ENCODE measurements at regions not wholly inside any gene's neighbourhood (a gene's known extent, or its start where the extent isn't known, plus 50 kb on each side); places are given as distances from the start of the nearest gene placed in this dataset.

DNA sequence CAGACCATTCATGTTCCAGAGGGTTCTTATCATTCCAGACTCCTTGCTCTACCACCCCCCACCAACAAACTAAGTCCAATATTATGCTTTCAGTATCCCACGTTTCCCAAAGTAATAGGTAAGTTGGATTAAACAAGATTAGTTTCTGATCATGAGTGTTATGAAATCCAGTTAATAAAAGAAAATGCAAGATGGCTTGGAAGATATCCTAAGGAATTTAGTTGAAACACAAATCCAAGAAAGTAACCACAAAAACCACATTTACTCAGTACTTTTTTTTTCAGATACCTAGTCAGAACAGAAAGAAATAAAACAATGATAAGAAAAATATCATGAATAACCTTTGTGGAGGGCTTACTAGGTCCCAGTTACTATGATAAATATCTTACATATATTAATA, 119.4 kb upstream of the MIR17HG start:
- POLR2A ChIA-PET: no interaction called here
- Mint-ChIP-seq H3K4me3 (no peak overlapping the region), H3K36me3 (no peaks in the 10 kb centered on the region), H3K9me3 (no peaks in the 10 kb centered on the region), H3K27ac (no peak overlapping the region), H3K4me1 (no peaks in the 10 kb centered on the region), H3K27me3 (peaks cover 0 to 21% (median 9%) of the 10 kb centered on the region in 5 donors)
- ATAC-seq (no peak), DNase-seq (no peak)

DNA sequence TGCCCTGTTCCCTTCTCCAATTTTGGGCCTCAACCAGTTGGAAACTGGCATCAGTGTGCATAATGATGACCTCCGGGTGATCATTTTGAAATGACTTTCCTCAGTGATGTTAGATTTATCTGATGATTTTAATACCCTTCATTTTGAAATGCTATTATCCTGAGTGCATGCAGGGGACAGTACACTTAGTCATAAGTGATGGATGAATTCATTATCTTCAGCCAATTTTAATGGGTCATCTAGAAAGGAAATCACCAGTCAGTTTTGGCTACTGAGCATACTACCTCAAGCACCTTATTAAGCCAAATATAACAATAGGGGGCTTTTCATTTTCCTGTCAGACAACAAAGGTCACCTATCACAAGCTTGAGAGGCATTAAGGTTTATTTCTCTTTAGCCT, 118.5 kb upstream of the MIR17HG start:
- Mint-ChIP-seq H3K4me1 (no peaks in the 10 kb centered on the region), H3K27ac (no peak overlapping the region), H3K9me3 (no peaks in the 10 kb centered on the region), H3K27me3 (peaks cover 0 to 20% (median 9%) of the 10 kb centered on the region in 5 donors), H3K36me3 (no peaks in the 10 kb centered on the region), H3K4me3 (no peak overlapping the region)
- DNase-seq: no peak
- POLR2A ChIA-PET: no interaction called here
- ATAC-seq: no peak

DNA sequence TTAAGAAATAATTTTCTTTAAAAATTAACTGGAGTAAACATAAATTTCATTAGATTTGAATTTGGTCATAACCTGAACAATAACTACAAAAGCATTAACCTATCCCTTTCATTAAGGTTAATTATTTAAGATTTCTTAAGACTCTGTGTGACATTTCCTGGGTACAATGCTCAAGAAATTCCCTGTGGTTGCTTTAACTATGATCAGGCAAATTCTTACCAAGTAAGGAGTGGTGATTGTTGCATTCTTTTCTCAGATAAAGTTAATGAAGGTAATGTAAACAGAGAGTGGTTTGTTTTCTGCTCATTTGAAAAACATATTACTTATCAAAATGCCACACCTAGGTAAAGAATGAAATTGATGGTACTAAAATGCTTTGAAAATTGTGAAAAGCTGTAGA, 114.8 kb upstream of the MIR17HG start:
- no peaks in the 10 kb centered on the region for H3K9me3 Mint-ChIP-seq
- POLR2A ChIA-PET: no interaction called here
- H3K4me1 Mint-ChIP-seq: no peaks in the 10 kb centered on the region
- ATAC-seq (no peak), DNase-seq (no peak)
- no peak overlapping the region for H3K4me3 Mint-ChIP-seq
- no peaks in the 10 kb centered on the region for H3K36me3 Mint-ChIP-seq
- no peak overlapping the region for H3K27ac Mint-ChIP-seq
- H3K27me3 Mint-ChIP-seq: peaks cover 0 to 8% (median 3%) of the 10 kb centered on the region in 5 donors

DNA sequence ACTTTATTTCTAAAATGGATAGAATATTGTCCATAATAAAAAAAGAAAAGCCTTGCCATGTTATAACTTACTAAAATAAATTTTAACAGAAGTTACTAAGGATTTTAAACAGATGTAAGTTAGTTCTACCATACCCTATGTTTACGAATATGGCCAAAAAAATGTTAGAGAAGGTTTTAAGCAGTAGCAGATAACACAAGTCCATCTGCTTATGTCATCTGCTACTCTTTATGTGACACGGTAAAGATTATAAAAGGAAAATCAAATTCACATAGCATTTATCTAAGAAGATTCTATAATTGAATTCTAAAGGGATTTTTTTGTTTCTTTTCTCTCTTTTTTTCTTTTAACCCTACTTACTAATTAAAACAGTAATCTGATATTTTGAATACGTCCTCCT, 114.2 kb upstream of the MIR17HG start:
- Mint-ChIP-seq H3K4me1 (no peaks in the 10 kb centered on the region), H3K4me3 (no peak overlapping the region), H3K36me3 (no peaks in the 10 kb centered on the region), H3K9me3 (no peaks in the 10 kb centered on the region), H3K27me3 (peaks cover 0 to 3% (median 2%) of the 10 kb centered on the region in 5 donors), H3K27ac (no peak overlapping the region)
- ATAC-seq (no peak), DNase-seq (no peak)
- POLR2A ChIA-PET: no interaction called here

DNA sequence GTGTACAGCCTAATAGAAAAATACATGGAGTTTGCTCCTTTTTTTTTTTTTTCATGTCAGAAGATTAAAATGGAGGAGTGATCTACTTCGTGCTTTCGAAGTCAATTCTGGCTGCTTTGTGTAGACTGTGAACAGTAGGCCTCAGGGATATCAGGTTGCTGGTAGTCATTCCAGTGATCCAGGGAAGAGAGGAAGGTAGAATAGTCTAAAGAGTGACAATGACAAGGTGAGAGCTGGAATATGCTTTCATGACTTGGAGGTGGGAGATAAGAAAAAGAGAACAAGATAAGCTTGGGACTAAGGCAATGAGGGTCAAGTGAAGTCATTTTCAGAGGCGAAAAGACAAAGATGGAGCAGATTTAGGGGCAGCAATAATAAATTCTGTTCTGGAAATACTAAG, 111.3 kb upstream of the MIR17HG start:
- DNase-seq: no peak
- no peak for ATAC-seq
- Mint-ChIP-seq H3K36me3 (no peaks in the 10 kb centered on the region), H3K4me3 (no peak overlapping the region), H3K27ac (no peak overlapping the region), H3K27me3 (peaks cover 0 to 5% (median 3%) of the 10 kb centered on the region in 5 donors), H3K4me1 (no peaks in the 10 kb centered on the region), H3K9me3 (no peaks in the 10 kb centered on the region)
- POLR2A ChIA-PET: no interaction called here

DNA sequence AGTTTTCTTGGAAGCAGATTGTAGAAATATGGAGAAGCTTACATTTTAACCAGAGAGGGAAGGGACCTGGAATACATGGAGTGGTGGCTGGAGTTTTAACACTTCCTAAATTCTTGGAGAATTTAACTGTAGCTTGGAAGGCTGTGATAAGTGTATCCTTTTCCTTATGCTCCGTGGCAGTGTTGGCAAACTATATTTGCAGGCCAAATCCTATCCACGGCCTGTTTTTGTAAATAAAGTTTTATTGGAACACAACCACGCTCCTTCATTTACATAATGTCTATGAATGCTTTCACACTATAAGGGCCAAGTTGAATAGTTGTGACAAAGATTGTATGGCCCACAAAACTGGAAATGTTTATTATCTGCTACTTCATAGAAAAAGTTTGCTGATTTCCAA, 110.6 kb upstream of the MIR17HG start:
- no peak overlapping the region for H3K4me3 Mint-ChIP-seq
- no peak for DNase-seq
- POLR2A ChIA-PET: no interaction called here

DNA sequence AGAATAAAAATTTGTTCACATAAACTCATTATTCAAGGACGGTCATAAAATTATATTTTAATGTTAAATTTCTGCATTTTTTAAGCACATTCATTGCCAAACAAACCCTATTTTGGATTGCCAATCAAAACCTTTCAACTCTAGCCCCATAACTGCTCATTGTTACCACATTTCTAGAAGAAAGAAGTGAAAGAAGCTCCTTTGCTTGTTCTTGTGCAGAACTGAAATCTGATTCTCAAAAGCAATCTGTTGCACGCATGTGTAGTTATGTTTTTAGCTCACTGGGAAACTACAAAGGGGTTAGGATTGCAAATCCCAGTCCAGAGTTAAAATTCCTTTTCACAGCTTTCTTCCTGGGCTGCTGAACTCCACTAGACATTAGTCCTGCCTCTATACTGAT, 109.5 kb upstream of the MIR17HG start:
- ATAC-seq (no peak), DNase-seq (no peak)
- Mint-ChIP-seq H3K4me3 (no peak overlapping the region), H3K27ac (no peak overlapping the region), H3K27me3 (peaks cover 0 to 6% (median 5%) of the 10 kb centered on the region in 5 donors), H3K36me3 (no peaks in the 10 kb centered on the region), H3K9me3 (no peaks in the 10 kb centered on the region), H3K4me1 (no peaks in the 10 kb centered on the region)
- POLR2A ChIA-PET: no interaction called here

More for the DNA sequence above, 110.6 kb upstream of the MIR17HG start:
- Mint-ChIP-seq H3K27me3 (peaks cover 0 to 7% (median 3%) of the 10 kb centered on the region in 5 donors), H3K27ac (no peak overlapping the region), H3K36me3 (no peaks in the 10 kb centered on the region), H3K9me3 (no peaks in the 10 kb centered on the region), H3K4me1 (no peaks in the 10 kb centered on the region)
- no peak for ATAC-seq

DNA sequence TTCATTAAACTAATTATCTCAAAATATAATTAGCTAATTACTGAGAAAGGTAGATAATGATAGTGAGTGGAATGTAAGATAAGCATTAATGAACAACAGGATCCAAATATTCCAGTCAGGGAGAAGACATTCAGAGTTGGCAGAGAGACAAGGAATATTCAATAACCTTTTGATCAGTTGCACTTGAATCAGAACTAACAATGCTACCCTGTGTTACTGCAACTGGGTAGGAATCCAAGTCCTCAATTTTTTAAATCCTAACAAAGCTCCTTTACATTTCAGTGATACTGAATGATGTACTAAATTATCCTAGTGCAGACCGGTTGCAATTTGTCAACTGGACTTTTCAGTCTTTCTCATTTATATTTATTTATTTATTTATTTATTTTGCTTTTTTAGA, 107.1 kb upstream of the MIR17HG start:
- no peaks in the 10 kb centered on the region for H3K9me3 Mint-ChIP-seq
- no peak overlapping the region for H3K27ac Mint-ChIP-seq
- no peaks in the 10 kb centered on the region for H3K4me1 Mint-ChIP-seq
- no peak for ATAC-seq
- no peak for DNase-seq
- no peaks in the 10 kb centered on the region for H3K36me3 Mint-ChIP-seq
- H3K27me3 Mint-ChIP-seq: peaks cover 0 to 8% (median 5%) of the 10 kb centered on the region in 5 donors
- no peak overlapping the region for H3K4me3 Mint-ChIP-seq
- POLR2A ChIA-PET: no interaction called here

DNA sequence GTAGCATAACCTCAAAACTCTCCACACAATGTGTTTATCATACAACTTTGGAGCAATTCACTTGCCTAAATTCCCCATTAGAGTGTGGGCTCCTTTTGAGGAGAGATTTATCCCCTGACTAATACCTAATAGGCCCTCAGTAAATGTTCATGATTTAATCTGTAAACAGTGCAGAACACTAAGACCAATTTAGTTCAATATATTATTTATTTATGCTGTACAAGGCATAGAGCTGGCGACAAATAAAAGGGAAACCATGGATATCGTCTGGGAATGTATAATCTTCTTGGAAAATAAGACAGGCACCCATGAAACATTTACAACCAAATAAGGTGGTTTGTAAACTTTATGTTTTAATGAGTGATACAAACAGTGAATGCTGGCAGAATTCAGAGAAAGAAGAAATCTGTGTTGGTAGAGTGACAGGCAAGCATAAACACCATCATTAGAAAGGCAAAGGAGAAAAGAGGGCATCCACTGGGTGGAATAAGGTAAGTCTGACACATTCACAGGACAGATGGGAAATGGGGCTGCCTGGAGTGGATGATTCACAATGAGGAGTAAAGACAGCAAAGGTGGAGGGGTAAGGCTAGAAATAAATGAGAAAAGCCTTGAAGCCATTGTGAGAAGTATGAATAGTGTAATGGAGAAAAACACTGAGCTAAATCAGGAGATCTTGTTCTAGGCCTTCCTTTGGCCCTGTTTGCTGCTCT, 106.1 kb upstream of the MIR17HG start:
- Mint-ChIP-seq H3K4me3 (no peak overlapping the region), H3K36me3 (no peaks in the 10 kb centered on the region), H3K4me1 (no peaks in the 10 kb centered on the region), H3K27ac (no peak overlapping the region), H3K9me3 (no peaks in the 10 kb centered on the region), H3K27me3 (peaks cover 3 to 10% (median 5%) of the 10 kb centered on the region in 5 donors)
- ATAC-seq (no peak), DNase-seq (no peak)
- POLR2A ChIA-PET: no interaction called here

DNA sequence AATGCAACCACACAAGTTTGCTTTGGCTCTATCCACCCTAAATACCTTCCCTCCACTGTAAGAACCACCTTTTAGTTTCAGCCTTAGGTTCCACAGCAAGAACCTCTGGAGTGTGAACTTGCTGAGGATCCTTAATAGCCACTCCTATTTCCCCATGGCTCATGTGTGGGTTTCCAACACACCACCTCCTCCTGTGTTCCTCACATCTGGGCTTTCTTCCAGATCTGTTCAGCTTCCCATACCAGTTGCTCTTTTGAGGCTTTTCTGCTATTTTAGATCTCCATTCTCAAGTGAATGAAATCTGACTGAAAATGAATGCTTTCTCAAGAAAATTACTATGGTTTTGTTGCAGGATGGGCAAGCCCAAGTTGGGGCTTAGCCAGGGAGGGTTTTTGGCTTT, 104.8 kb upstream of the MIR17HG start:
- Mint-ChIP-seq H3K4me3 (no peak overlapping the region), H3K27ac (no peak overlapping the region), H3K9me3 (no peaks in the 10 kb centered on the region), H3K4me1 (no peaks in the 10 kb centered on the region), H3K27me3 (peaks cover 3 to 13% (median 8%) of the 10 kb centered on the region in 5 donors), H3K36me3 (no peaks in the 10 kb centered on the region)
- POLR2A ChIA-PET: no interaction called here
- ATAC-seq (no peak), DNase-seq (no peak)

DNA sequence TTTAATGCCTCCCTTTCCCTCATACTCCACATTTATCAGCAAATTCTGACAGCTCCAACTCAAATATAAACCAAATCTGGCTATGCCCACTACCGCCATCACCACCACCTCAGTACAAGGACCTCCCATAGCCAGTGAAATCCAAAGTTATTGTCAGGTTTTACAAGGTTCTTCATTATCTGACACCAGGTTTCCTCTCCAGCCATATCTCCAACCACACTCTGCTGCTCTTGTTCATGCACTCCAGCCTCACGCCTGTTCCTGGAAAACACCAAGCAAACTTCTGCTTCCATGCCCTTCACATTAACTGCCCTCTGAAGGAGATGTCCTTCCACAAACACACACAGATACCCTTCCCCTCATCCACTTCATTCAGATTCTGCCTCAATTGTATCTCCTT, 102.2 kb upstream of the MIR17HG start:
- no peak overlapping the region for H3K4me3 Mint-ChIP-seq
- ATAC-seq: no peak
- no peaks in the 10 kb centered on the region for H3K9me3 Mint-ChIP-seq
- H3K36me3 Mint-ChIP-seq: no peaks in the 10 kb centered on the region
- no peaks in the 10 kb centered on the region for H3K4me1 Mint-ChIP-seq
- H3K27ac Mint-ChIP-seq: no peak overlapping the region
- DNase-seq: no peak
- peaks cover 3 to 29% (median 8%) of the 10 kb centered on the region in 5 donors for H3K27me3 Mint-ChIP-seq
- POLR2A ChIA-PET: no interaction called here

DNA sequence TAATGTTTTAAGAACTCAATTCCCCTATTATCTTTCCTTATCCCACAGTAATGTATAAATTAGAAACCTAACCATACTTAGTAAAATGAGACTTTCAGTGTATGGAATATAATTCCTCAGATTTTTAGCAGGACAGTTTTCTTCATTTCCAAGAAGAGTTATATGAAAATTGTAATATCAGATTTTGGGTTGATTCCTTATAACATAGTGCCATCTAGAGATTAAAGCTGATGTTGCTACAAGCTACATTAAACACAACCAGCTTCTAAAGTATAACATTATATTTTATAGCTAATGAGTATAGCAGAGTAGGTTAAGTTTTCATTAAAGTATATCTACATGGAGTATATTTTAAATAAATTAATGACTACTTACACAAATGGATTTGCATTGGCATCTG, 99.7 kb upstream of the MIR17HG start:
- H3K27me3 Mint-ChIP-seq: peaks cover 3 to 29% (median 6%) of the 10 kb centered on the region in 5 donors
- no peaks in the 10 kb centered on the region for H3K4me1 Mint-ChIP-seq
- no peaks in the 10 kb centered on the region for H3K9me3 Mint-ChIP-seq
- ATAC-seq: no peak
- H3K36me3 Mint-ChIP-seq: no peaks in the 10 kb centered on the region
- no peak overlapping the region for H3K27ac Mint-ChIP-seq
- POLR2A ChIA-PET: no interaction called here
- DNase-seq: no peak
- no peak overlapping the region for H3K4me3 Mint-ChIP-seq

DNA sequence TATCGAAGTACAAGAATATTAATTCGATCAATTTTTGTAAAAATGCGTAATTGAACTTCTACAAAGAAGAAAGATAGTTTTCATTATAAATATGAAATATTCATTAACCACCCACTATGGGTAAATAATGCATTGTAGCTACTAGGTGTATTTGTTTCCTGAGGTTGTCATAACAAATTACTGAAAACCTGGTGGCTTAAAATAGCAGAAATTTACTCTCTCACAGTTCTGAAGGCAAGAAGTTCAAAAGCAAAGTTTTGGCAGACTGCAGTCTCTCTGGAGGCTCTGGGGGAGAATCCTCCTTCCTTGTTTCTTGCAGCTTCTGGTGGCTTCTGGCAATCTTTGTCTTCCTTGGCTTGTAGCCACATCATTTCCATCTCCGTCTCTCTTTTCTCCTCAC, 99.2 kb upstream of the MIR17HG start:
- no peak overlapping the region for H3K4me3 Mint-ChIP-seq
- no peaks in the 10 kb centered on the region for H3K36me3 Mint-ChIP-seq
- POLR2A ChIA-PET: no interaction called here
- ATAC-seq (no peak), DNase-seq (no peak)
- no peak overlapping the region for H3K27ac Mint-ChIP-seq
- peaks cover 3 to 29% (median 6%) of the 10 kb centered on the region in 5 donors for H3K27me3 Mint-ChIP-seq
- H3K4me1 Mint-ChIP-seq: no peaks in the 10 kb centered on the region
- H3K9me3 Mint-ChIP-seq: no peaks in the 10 kb centered on the region

DNA sequence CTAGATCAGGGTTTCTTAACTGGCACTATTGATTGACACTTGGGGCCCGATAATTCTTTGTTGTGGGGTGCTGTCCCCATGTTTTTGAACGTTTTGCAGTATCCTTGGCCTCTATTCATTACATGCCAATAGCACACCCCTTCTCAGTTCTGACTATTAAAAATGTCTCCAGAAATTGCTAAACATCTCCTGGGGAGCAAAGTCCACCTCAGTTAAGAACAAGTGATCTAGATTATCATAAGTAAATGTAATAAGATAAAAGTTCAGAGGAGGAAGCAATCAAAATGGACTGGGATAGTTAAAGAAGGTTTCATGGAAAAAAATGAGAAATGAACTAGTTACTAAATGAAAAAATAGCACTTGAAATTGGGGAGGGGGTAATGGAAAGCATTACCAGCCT, 98.1 kb upstream of the MIR17HG start:
- Mint-ChIP-seq H3K4me3 (no peak overlapping the region), H3K27ac (no peak overlapping the region), H3K4me1 (no peaks in the 10 kb centered on the region), H3K9me3 (no peaks in the 10 kb centered on the region), H3K36me3 (no peaks in the 10 kb centered on the region), H3K27me3 (peaks cover 3 to 29% (median 6%) of the 10 kb centered on the region in 5 donors)
- POLR2A ChIA-PET: no interaction called here
- DNase-seq (no peak), ATAC-seq (no peak)

Measured in naive thymus-derived CD8-positive, alpha-beta T cell (primary cell).